Skeletal muscle tissue (tissue), 3 donors: ENCODE measurements at regions not wholly inside any gene's neighbourhood (a gene's known extent, or its start where the extent isn't known, plus 50 kb on each side); places are given as distances from the start of the nearest gene placed in this dataset.
"Not testable (repeated sequence)": the region's sequence is repeated elsewhere in the genome, so short reads cannot be mapped to it uniquely, and the experiment has no call there.

Source experiments
- H3K27ac ChIP-seq: one replicate; pipeline ENCODE4 v1.7.0; 2013; ENCODE audit warnings: mild to moderate bottlenecking, low read depth, low read length, inconsistent platforms
- H3K27me3 ChIP-seq, 3 donors: one replicate each; pipeline ENCODE4 v1.7.0; 2013; ENCODE audit warnings: low read length in 3 of 3; ENCODE audit not compliant: control insufficient read depth in 3 of 3, insufficient read depth in 3 of 3
- H3K36me3 ChIP-seq, 3 donors: one replicate each; pipeline ENCODE4 v1.7.0; 2013; ENCODE audit warnings: low read length in 3 of 3; ENCODE audit not compliant: control insufficient read depth in 3 of 3, insufficient read depth in 3 of 3
- H3K4me1 ChIP-seq, 3 donors: one replicate each; pipeline ENCODE4 v1.7.0; 2013; ENCODE audit warnings: low read length in 3 of 3, mild to moderate bottlenecking in 3 of 3; ENCODE audit not compliant: control insufficient read depth in 3 of 3, insufficient read depth in 3 of 3
- H3K4me3 ChIP-seq, 3 donors: one replicate each; pipeline ENCODE4 v1.7.0; 2013; ENCODE audit warnings: low read length in 3 of 3
- H3K9ac ChIP-seq, 3 donors: one replicate each; pipeline ENCODE4 v1.7.0; 2013; ENCODE audit warnings: low read length in 3 of 3, mild to moderate bottlenecking in 3 of 3, moderate library complexity in 2 of 3, low read depth in 1 of 3
- H3K9me3 ChIP-seq, 3 donors: one replicate each; pipeline ENCODE4 v1.7.0; 2013; ENCODE audit warnings: low read length in 3 of 3; ENCODE audit not compliant: control insufficient read depth in 3 of 3
- donor health status: Osteomylitis.

DNA sequence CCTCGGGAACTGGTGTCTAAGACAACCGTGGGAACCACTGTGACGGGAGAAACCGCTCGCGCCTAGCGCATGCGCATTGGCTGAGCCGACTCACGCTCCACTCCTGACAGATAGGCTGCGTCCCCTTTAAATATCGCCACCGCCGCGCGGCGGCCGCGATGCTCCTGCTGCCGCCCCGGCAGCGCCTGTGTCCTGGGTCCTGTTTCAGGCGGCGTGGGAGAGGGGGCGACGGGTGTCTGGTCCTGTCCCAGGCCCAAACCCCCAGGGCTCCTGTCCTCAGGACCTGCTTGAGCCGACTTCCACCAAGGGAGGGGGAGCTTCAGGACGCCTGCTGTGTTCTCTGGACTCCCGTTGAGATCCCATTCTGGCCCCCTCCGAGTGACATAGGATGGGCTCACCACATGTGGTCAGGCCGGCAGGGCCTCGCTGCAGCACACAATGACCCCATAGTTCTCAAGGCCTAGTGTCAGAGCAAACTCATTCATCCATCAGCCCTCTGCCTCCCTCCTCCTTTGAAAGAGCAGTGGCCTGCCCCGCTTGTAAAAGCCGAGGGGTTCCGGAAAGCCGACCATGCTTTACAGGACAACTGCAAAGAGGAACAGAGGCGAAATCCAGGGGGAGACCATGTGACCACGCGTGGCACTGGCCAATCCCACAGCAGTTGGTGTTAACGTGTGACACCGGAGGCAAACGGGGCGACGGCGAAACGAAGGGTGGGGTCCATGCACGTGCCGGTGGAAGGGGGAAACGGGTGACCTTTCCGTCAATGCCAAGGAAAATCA lies 710.0 kb upstream of the TPTE start:
- H3K9me3 ChIP-seq, H3K4me1 ChIP-seq, H3K27me3 ChIP-seq, H3K27ac ChIP-seq, H3K9ac ChIP-seq, H3K36me3 ChIP-seq, H3K4me3 ChIP-seq: not testable (repeated sequence)

DNA sequence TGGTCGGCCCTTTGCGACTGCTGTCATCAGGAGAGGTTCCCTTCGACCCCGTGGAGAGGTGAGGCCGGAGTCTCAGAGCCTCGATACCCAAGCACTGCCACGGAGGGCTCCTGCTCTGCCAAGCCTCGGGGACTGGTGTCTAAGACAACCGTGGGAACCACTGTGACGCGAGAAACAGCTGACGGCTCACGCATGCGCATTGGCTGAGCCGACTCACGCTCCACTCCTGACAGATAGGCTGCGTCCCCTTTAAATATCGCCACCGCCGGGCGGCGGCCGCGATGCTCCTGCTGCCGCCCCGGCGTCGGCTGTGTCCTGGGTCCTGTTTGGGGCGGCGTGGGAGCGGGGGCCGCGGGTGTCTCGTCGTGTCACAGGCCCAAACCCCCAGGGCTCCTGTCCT lies 708.9 kb upstream of the TPTE start:
- H3K9me3 ChIP-seq, H3K4me1 ChIP-seq, H3K27ac ChIP-seq, H3K9ac ChIP-seq, H3K36me3 ChIP-seq, H3K4me3 ChIP-seq, H3K27me3 ChIP-seq: not testable (repeated sequence)

DNA sequence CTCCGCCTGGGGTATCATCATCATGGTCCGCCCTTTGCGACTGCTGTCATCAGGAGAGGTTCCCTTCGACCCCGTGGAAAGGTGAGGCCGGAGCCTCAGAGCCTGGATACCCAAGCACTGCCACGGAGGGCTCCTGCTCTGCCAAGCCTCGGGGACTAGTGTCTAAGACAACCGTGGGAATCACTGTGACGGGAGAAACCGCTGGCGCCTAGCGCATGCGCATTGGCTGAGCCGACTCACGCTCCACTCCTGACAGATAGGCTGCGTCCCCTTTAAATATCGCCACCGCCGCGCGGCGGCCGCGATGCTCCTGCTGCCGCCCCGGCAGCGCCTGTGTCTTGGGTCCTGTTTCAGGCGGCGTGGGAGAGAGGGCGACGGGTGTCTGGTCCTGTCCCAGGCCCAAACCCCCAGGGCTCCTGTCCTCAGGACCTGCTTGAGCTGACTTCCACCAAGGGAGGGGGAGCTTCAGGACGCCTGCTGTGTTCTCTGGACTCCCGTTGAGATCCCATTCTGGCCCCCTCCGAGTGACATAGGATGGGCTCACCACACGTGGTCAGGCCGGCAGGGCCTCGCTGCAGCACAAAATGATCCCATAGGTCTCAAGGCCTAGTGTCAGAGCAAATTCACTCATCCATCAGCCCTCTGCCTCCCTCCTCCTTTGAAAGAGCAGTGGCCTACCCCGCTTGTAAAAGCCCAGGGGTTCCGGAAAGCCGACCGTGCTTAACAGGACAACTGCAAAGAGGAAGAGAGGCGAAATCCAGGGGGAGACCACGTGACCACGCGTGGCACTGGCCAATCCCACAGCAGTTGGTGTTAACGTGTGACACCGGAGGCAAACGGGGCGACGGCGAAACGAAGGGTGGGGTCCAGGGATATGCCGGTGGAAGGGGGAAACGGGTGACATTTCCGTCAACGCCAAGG lies 707.2 kb upstream of the TPTE start:
- H3K9ac ChIP-seq, H3K36me3 ChIP-seq, H3K4me3 ChIP-seq, H3K27me3 ChIP-seq, H3K4me1 ChIP-seq, H3K9me3 ChIP-seq, H3K27ac ChIP-seq: not testable (repeated sequence)

DNA sequence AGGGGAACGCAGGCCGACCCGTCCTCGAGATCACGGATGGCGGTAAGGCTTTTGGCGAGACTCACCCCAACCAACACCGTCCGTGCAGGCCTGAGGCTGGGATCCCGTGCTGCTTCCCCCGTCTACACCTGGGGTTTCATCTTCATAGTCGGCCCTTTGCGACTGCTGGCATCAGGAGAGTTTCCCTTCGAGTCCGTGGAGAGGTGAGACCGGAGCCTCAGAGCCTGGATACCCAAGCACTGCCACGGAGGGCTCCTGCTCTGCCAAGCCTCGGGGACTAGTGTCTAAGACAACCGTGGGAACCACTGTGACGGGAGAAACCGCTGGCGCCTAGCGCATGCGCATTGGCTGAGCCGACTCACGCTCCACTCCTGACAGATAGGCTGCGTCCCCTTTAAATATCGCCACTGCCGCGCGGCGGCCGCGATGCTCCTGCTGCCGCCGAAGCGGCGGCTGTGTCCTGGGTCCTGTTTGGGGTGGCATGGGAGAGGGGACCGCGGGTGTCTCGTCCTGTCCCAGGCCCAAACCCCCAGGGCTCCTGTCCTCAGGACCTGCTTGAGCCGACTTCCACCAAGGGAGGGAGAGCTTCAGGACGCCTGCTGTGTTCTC lies 706.1 kb upstream of the TPTE start:
- not testable (repeated sequence) for H3K4me1 ChIP-seq, H3K36me3 ChIP-seq, H3K9ac ChIP-seq, H3K9me3 ChIP-seq, H3K4me3 ChIP-seq, H3K27ac ChIP-seq, H3K27me3 ChIP-seq

DNA sequence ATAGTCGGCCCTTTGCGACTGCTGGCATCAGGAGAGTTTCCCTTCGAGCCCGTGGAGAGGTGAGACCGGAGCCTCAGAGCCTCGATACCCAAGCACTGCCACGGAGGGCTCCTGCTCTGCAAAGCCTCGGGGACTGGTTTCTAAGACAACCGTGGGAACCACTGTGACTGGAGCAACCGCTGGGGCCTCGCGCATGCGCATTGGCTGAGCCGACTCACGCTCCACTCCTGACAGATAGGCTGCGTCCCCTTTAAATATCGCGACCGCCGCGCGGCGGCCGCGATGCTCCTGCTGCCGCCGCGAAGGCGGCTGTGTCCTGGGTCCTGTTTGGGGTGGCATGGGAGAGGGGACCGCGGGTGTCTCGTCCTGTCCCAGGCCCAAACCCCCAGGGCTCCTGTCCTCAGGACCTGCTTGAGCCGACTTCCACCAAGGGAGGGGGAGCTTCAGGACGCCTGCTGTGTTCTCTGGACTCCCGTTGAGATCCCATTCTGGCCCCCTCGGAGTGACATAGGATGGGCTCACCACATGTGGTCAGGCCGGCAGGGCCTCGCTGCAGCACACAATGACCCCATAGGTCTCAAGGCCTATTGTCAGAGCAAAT lies 704.5 kb upstream of the TPTE start:
- H3K4me1 ChIP-seq, H3K9me3 ChIP-seq, H3K27me3 ChIP-seq, H3K4me3 ChIP-seq, H3K9ac ChIP-seq, H3K36me3 ChIP-seq, H3K27ac ChIP-seq: not testable (repeated sequence)

DNA sequence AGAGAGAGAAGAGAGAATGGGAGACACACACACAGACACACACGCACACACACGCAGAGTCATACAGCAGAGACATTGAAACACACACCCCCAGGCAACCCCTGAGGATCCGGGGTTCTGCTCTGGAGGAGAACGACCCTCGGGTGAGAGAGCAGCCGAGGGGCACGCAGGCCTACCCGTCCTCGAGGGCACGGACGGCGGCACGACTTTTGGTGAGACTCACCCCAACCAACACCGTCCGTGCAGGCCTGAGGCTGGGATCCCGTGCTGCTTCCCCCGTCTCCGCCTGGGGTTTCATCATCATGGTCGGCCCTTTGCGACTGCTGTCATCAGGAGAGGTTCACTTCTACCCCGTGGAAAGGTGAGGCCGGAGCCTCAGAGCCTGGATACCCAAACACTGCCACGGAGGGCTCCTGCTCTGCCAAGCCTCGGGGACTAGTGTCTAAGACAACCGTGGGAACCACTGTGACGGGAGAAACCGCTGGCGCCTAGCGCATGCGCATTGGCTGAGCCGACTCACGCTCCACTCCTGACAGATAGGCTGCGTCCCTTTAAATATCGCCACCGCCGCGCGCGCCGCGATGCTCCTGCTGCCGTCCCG lies 703.4 kb upstream of the TPTE start:
- H3K27me3 ChIP-seq, H3K27ac ChIP-seq, H3K36me3 ChIP-seq, H3K4me3 ChIP-seq, H3K9me3 ChIP-seq, H3K9ac ChIP-seq, H3K4me1 ChIP-seq: not testable (repeated sequence)

DNA sequence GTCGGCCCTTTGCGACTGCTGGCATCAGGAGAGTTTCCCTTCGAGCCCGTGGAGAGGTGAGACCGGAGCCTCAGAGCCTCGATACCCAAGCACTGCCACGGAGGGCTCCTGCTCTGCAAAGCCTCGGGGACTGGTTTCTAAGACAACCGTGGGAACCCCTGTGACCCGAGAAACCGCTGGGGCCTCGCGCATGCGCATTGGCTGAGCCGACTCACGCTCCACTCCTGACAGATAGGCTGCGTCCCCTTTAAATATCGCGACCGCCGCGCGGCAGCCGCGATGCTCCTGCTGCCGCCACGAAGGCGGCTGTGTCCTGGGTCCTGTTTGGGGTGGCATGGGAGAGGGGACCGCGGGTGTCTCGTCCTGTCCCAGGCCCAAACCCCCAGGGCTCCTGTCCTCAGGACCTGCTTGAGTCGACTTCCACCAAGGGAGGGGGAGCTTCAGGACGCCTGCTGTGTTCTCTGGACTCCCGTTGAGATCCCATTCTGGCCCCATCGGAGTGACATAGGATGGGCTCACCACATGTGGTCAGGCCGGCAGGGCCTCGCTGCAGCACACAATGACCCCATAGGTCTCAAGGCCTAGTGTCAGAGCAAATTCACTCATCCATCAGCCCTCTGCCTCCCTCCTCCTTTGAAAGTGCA lies 701.7 kb upstream of the TPTE start:
- not testable (repeated sequence) for H3K9me3 ChIP-seq, H3K4me3 ChIP-seq, H3K27ac ChIP-seq, H3K36me3 ChIP-seq, H3K4me1 ChIP-seq, H3K27me3 ChIP-seq, H3K9ac ChIP-seq

DNA sequence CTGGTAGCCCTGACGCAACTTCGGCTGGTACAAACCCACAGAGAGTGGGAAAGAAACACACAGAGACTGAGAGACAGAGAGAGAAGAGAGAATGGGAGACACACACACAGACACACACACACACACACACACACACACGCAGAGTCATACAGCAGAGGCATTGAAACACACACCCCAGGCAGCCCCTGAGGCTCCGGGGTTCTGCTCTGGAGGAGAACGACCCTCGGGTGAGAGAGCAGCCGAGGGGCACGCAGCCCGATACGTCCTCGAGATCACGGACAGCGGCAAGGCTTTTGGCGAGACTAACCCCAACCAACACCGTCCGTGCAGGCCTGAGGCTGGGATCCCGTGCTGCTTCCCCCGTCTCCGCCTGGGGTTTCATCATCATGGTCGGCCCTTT lies 700.8 kb upstream of the TPTE start:
- H3K36me3 ChIP-seq, result not testable (repeated sequence)

DNA sequence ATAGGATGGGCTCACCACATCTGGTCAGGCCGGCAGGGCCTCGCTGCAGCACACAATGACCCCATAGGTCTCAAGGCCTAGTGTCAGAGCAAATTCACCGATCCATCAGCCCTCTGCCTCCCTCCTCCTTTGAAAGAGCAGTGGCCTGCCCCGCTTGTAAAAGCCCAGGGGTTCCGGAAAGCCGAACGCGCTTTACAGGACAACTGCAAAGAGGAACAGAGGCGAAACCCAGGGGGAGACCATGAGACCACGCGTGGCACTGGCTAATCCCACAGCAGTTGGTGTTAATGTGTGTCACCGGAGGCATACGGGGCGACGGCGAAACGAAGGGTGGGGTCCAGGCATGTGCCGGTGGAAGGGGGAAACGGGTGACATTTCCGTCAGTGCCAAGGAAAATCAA lies 699.9 kb upstream of the TPTE start:
- not testable (repeated sequence) for H3K9me3 ChIP-seq, H3K4me1 ChIP-seq, H3K27me3 ChIP-seq, H3K36me3 ChIP-seq, H3K4me3 ChIP-seq, H3K27ac ChIP-seq, H3K9ac ChIP-seq

More for the DNA sequence above, 700.8 kb upstream of the TPTE start:
- H3K4me1 ChIP-seq, H3K4me3 ChIP-seq, H3K9ac ChIP-seq, H3K27ac ChIP-seq, H3K27me3 ChIP-seq, H3K9me3 ChIP-seq: not testable (repeated sequence)
